Endothelial cell (in vitro differentiated cells): ENCODE measurements at regions not wholly inside any gene's neighbourhood (a gene's known extent, or its start where the extent isn't known, plus 50 kb on each side); places are given as distances from the start of the nearest gene placed in this dataset.

ENCODE experiments used
- DNase-seq: peaks from one replicate; pipeline ENCODE4 v3.0.0; 2021; ENCODE audit warnings: low spot score
- H3K27ac Mint-ChIP-seq: one replicate; pipeline ENCODE4 v1.8.0; 2021; ENCODE audit warnings: mixed read lengths, inconsistent platforms; ENCODE audit not compliant: unreplicated experiment
- H3K27me3 Mint-ChIP-seq: one replicate; pipeline ENCODE4 v1.8.0; 2021; ENCODE audit warnings: mild to moderate bottlenecking, moderate library complexity, mixed read lengths, inconsistent platforms; ENCODE audit not compliant: unreplicated experiment
- H3K36me3 Mint-ChIP-seq: one replicate; pipeline ENCODE4 v1.8.0; 2021; ENCODE audit warnings: mild to moderate bottlenecking, low read depth, mixed read lengths, inconsistent platforms; ENCODE audit not compliant: unreplicated experiment
- H3K4me1 Mint-ChIP-seq: one replicate; pipeline ENCODE4 v1.8.0; 2021; ENCODE audit warnings: mild to moderate bottlenecking, mixed read lengths, inconsistent platforms; ENCODE audit not compliant: unreplicated experiment
- H3K4me3 Mint-ChIP-seq: one replicate; pipeline ENCODE4 v1.8.0; 2021; ENCODE audit warnings: mild to moderate bottlenecking, mixed read lengths, inconsistent platforms; ENCODE audit not compliant: unreplicated experiment
- H3K9me3 Mint-ChIP-seq: one replicate; pipeline ENCODE4 v1.8.0; 2021; ENCODE audit warnings: mixed read lengths, inconsistent platforms; ENCODE audit not compliant: unreplicated experiment
- TF ChIP-seq, protein P1 (sequence below): fragments of 200-600 bp; sonication (generic); IDR thresholded peaks from one replicate; pipeline ENCODE4 v1.5.0; 2021; ENCODE audit warnings: antibody characterized with exemption; ENCODE audit not compliant: unreplicated experiment

GRCh38 chr22:25399649-25400151, 164.8 kb upstream of the GRK3 start:
- Mint-ChIP-seq H3K27ac (no peak overlapping the region), H3K4me3 (no peak overlapping the region), H3K9me3 (no peaks in the 10 kb centered on the region), H3K4me1 (peaks cover 18% of the 10 kb centered on the region), H3K36me3 (peaks cover 3% of the 10 kb centered on the region), H3K27me3 (peaks cover 10% of the 10 kb centered on the region)
- no peak for DNase-seq
- TF ChIP-seq, protein P1, sequence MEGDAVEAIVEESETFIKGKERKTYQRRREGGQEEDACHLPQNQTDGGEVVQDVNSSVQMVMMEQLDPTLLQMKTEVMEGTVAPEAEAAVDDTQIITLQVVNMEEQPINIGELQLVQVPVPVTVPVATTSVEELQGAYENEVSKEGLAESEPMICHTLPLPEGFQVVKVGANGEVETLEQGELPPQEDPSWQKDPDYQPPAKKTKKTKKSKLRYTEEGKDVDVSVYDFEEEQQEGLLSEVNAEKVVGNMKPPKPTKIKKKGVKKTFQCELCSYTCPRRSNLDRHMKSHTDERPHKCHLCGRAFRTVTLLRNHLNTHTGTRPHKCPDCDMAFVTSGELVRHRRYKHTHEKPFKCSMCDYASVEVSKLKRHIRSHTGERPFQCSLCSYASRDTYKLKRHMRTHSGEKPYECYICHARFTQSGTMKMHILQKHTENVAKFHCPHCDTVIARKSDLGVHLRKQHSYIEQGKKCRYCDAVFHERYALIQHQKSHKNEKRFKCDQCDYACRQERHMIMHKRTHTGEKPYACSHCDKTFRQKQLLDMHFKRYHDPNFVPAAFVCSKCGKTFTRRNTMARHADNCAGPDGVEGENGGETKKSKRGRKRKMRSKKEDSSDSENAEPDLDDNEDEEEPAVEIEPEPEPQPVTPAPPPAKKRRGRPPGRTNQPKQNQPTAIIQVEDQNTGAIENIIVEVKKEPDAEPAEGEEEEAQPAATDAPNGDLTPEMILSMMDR: no peak

DNA sequence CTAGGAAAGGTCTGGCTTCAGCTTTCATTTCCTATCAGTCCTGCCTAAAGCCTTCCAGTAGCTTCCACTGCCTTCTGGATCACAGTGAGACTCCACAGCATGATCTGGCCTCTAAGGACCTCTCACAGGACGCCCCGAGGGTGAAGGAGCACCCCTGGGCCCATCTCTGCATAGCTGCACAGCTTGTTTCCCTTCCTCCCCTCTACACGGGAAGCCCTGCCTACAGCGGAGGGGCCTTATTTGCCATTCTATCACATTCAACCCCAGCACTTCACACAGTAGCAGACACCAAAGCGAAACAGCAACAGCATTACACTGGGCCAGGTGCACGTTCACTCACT, 162.3 kb upstream of the GRK3 start:
- TF ChIP-seq, protein P1: no peak
- no peak for DNase-seq
- Mint-ChIP-seq H3K27me3 (peaks cover 16% of the 10 kb centered on the region), H3K9me3 (no peaks in the 10 kb centered on the region), H3K36me3 (peaks cover 8% of the 10 kb centered on the region), H3K4me3 (no peak overlapping the region), H3K27ac (no peak overlapping the region), H3K4me1 (peaks cover 24% of the 10 kb centered on the region)

- H3K9me3 Mint-ChIP-seq: no peaks in the 10 kb centered on the region
- H3K4me3 Mint-ChIP-seq: peak overlapping the region; percentile 23
- peaks cover 11% of the 10 kb centered on the region for H3K36me3 Mint-ChIP-seq
- peaks cover 24% of the 10 kb centered on the region for H3K4me1 Mint-ChIP-seq
- no peak overlapping the region for H3K27ac Mint-ChIP-seq
- TF ChIP-seq, protein P1: no peak
- DNase-seq: no peak
- peaks cover 16% of the 10 kb centered on the region for H3K27me3 Mint-ChIP-seq
These were observed 161.8 kb upstream of the GRK3 start for GRCh38 chr22:25402501-25403283.

DNA sequence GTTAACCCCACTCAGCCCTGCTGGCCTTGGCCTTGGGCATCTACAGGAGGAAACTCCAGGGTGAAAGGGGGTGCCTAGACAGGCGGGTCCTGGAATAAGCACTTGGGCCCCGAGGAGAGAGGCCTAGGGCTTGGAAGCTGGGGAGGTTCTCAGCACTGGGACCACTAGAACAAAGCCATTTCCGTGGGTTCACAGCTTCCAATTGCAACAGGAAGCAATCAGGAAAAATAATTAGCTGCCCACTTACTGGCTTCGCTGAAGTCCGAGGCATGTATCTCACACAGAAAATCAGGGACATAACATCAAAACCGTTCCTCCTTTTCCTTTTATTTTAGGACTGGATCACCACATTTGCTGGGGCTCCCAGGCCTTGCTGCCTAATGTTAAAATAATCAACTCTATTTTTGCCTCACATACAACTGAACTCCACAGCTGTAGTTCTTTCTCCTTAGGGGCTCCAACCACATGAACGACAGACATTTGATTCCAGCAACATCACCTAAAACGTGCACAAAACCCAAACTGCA, 161.1 kb upstream of the GRK3 start:
- H3K4me1 Mint-ChIP-seq: peaks cover 24% of the 10 kb centered on the region
- H3K36me3 Mint-ChIP-seq: peaks cover 12% of the 10 kb centered on the region
- TF ChIP-seq, protein P1: no peak
- peak overlapping the region; percentile 22 for H3K27ac Mint-ChIP-seq
- no peak for DNase-seq
- H3K4me3 Mint-ChIP-seq: peak overlapping the region; percentile 93
- no peaks in the 10 kb centered on the region for H3K9me3 Mint-ChIP-seq
- peaks cover 18% of the 10 kb centered on the region for H3K27me3 Mint-ChIP-seq
